ENCODE measurements at regions not wholly inside any gene's neighbourhood (a gene's known extent, or its start where the extent isn't known, plus 50 kb on each side); places are given as distances from the start of the nearest gene placed in this dataset.
"Not testable (repeated sequence)": the region's sequence is repeated elsewhere in the genome, so short reads cannot be mapped to it uniquely, and the experiment has no call there.

GRCh38 chr5:121106721-121107690 is 642.9 kb downstream of the PRR16 start:
- not testable (repeated sequence) for DNase-seq

- no peak for DNase-seq
Observed at GRCh38 chr5:121108725-121109124, 644.6 kb downstream of the PRR16 start.

- DNase-seq: no peak
Observed at GRCh38 chr5:121109817-121110216, 645.7 kb downstream of the PRR16 start.

GRCh38 chr5:121121786-121122185 is 657.7 kb downstream of the PRR16 start:
- DNase-seq: no peak

GRCh38 chr5:121138495-121138907 is 674.4 kb downstream of the PRR16 start:
- DNase-seq: no peak

GRCh38 chr5:121138952-121139351 is 674.9 kb downstream of the PRR16 start:
- DNase-seq: no peak

- DNase-seq: no peak
Observed at GRCh38 chr5:121144764-121145163, 680.7 kb downstream of the PRR16 start.

GRCh38 chr5:121151534-121151933 is 687.4 kb downstream of the PRR16 start:
- no peak for DNase-seq

GRCh38 chr5:121152411-121152810 is 688.3 kb downstream of the PRR16 start:
- DNase-seq: no peak

- DNase-seq: no peak
Observed at GRCh38 chr5:121156565-121156964, 692.5 kb downstream of the PRR16 start.

- DNase-seq: no peak
Observed at GRCh38 chr5:121158451-121158850, 693.2 kb upstream of the FTMT start.

- DNase-seq: no peak
Observed at GRCh38 chr5:121160591-121160990, 691.1 kb upstream of the FTMT start.

GRCh38 chr5:121164632-121165031 is 687.0 kb upstream of the FTMT start:
- no peak for DNase-seq

- DNase-seq: no peak
Observed at GRCh38 chr5:121171361-121171760, 680.3 kb upstream of the FTMT start.

GRCh38 chr5:121171834-121172233 is 679.8 kb upstream of the FTMT start:
- no peak for DNase-seq

GRCh38 chr5:121174351-121174750 is 677.3 kb upstream of the FTMT start:
- no peak for DNase-seq

GRCh38 chr5:121175986-121176385 is 675.7 kb upstream of the FTMT start:
- no peak for DNase-seq

- no peak for DNase-seq
Observed at GRCh38 chr5:121182788-121183490, 668.7 kb upstream of the FTMT start.

GRCh38 chr5:121188849-121189248 is 662.8 kb upstream of the FTMT start:
- no peak for DNase-seq

- DNase-seq: peak; percentile 3
Observed at GRCh38 chr5:121189342-121190305, 662.1 kb upstream of the FTMT start.

- no peak for DNase-seq
Observed at GRCh38 chr5:121199216-121199999, 652.3 kb upstream of the FTMT start.

GRCh38 chr5:121218086-121218485 is 633.6 kb upstream of the FTMT start:
- no peak for DNase-seq
